NCI-H748 (cell line): ENCODE measurements at regions not wholly inside any gene's neighbourhood (a gene's known extent, or its start where the extent isn't known, plus 50 kb on each side); places are given as distances from the start of the nearest gene placed in this dataset.

Source experiments
- DNase-seq: peaks from one replicate; lab custom pipeline; 2025; ENCODE audit not compliant: unreplicated experiment; lab: John Stamatoyannopoulos, UW

DNA sequence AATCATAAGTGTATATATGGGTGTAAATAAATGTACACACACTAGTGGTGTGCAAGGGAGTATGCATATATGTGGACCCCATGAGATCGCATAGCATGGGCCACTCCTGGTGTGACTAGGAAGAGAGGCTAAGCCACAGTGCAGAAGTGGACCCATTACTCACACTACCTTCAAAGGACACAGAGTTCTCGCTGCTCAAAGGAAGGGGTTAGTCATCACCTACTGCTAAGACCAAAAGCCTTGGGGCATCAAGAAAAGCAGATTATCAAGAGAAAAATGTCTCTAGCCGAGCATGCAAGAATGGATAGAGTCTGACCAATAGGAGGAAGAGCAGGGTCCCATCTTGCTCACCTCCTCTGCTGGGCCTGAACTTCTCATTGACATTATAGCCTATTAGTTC lies 195.5 kb downstream of the MAFB start:
- DNase-seq, result no peak

GRCh38 chr20:40493071-40493470 lies 196.0 kb downstream of the MAFB start:
- DNase-seq, result no peak

- DNase-seq, result no peak
Measured at GRCh38 chr20:40491009-40491590, 197.9 kb downstream of the MAFB start.

- DNase-seq, result no peak
Measured at GRCh38 chr20:40489886-40490285, 199.2 kb downstream of the MAFB start.

GRCh38 chr20:40488401-40488800 lies 200.6 kb downstream of the MAFB start:
- DNase-seq, result no peak

DNA sequence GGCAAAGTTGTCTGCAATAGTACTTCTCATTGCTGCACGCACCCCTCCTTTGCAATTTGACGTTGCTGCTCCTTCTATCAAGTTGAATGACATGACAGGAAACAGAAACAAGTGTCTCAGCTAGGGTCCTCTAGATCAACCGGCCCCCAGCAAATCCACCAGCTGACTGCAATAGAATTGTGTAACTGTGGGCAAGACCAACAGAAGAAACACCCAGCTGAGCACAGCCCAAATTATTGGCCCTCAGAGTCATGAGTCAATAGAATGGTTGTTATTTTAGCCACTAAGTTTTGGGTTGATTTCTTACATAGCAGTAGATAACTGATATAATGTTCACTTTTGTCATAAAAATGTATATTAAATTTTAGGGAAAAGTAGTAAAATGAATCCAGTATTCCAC lies 202.7 kb downstream of the MAFB start:
- DNase-seq, result no peak

- no peak for DNase-seq
Measured at GRCh38 chr20:40481743-40482458, 207.1 kb downstream of the MAFB start.

DNA sequence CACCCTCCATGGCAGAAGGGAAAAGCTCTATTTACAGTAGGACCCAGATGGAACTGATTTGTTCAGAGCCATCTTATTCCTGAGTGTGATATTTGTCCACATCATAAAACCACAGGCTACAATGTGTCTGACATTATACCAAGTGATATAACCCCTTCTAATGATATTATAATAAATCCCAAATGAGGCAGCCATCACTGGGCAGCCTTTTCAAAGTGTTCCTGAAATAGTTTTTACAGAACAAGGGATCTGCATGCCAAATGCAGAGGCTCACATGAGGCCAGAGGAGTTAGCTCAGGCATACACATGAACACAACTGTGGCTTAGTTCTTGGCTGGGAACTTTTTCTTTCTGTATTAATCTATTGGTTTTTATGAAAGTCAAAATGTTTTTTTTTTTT lies 207.7 kb downstream of the MAFB start:
- DNase-seq, result no peak

- DNase-seq, result no peak
Measured at GRCh38 chr20:40477805-40478204, 211.2 kb downstream of the MAFB start.

DNA sequence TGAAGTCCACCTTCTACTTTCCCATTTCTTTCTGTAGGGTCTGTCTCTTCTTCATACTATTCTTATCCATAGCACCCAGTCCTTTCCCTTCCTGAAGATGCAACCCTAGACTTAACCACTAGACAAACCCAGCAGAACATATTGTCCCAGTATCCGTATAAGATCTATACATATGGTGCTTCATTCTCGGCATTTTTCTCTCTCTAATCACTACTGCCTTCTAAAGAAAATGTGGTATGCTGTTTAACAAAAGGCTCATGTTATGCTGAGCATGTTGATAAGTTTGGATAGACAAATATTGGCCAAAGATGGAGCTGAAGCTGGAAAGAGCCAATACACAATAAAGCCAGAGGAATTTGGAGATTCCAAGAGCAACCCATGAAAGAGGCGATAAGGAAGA lies 212.6 kb downstream of the MAFB start:
- DNase-seq, result no peak

DNA sequence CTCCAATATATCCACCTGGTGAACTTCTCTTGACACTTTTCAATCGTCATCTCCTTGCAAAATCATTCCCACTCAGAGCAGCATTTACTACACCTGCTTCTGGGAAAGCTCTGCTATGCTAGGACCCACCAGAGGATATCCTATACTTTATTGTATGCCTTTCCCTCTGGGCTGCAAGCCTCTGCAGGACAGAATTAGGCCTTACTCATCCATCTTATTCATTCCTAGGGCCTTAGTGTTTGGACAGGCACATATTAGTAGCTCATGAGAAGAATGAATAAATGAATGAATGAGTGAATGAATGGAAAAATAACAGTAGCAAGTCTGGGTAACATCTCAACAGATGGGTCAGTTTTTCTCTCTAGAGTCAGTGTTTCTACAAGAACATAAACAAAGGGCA lies 216.1 kb downstream of the MAFB start:
- DNase-seq, result no peak

DNA sequence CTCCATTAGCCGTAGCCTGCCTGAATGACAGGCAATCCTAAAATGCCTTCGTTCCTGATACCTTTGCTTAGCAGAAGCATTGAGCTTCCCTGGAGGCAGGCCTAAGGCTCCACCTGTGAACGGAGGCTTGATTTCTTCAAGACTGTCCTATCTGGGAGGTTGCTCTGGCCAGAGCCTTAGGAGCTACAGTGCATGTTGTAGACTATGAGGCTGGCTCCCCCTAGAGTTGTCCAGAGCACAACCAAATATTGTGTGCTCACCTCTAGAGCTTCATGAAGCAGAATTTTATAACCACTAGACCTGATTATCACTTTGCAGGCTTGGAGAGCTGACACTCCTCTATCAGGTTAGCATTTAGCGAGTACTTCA lies 217.8 kb downstream of the MAFB start:
- no peak for DNase-seq

GRCh38 chr20:40470445-40471260 lies 218.4 kb downstream of the MAFB start:
- DNase-seq, result no peak

GRCh38 chr20:40468759-40469158 lies 220.3 kb downstream of the MAFB start:
- DNase-seq, result no peak

DNA sequence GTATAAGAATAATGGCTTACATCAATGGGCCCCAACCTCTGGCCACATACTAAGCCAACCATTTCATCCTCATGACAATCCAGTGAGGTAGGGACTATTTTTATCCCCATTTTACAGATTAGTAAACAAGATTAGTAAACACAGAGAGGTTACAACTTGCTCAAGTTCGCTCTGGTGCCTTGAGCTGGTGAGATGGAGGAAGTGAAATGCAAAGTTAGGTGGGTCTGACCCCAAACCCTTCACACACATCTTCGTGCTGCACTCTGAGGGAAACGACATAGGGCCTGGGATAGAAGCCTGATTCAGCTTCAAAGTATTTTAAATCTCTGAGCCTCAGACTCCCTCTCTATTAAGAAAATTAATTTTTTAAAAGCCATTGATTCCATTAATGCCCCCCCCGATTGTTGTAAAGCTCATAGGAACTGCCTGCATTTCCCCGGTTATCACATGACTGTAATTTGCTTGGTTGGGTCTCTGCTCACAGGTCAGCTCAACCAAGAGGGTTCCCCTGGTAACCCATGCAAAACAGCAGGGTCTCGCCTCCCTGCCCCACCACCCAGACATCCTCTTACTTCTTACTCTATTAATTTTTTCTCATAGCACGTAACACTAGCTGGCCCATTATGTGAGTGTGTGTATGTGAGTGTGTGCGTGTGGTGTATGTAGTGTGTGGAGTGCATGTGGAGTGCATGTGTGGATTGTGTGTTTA lies 221.2 kb downstream of the MAFB start:
- DNase-seq, result no peak

- no peak for DNase-seq
Measured at GRCh38 chr20:40467067-40467466, 222.0 kb downstream of the MAFB start.

DNA sequence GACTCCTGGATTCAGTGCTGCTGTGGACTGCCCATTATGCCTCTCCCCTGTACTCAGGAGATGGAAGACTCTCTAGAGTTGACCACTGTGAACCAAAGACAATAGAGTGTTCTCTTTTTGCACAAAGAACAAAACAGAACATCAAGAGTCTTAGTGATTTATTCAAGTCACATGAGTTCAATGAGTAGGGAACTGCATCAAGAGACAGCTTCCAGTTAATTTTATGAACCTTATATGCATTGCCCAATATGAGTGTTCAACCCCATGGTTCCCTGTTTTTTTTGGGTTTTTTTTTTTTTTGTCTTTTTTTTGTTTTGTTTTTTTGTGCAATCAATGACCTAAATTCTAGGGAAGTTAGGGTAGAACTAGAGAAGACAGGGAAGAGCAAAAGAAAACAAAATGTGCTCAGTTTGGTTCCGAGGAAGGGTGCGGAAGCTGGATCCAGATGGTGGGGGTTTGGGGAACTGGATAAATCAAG lies 224.3 kb downstream of the MAFB start:
- DNase-seq, result no peak

GRCh38 chr20:40463171-40463570 lies 225.9 kb downstream of the MAFB start:
- DNase-seq, result no peak

- DNase-seq, result no peak
Measured at GRCh38 chr20:40462566-40462965, 226.5 kb downstream of the MAFB start.

- no peak for DNase-seq
Measured at GRCh38 chr20:40459299-40459698, 229.7 kb downstream of the MAFB start.

DNA sequence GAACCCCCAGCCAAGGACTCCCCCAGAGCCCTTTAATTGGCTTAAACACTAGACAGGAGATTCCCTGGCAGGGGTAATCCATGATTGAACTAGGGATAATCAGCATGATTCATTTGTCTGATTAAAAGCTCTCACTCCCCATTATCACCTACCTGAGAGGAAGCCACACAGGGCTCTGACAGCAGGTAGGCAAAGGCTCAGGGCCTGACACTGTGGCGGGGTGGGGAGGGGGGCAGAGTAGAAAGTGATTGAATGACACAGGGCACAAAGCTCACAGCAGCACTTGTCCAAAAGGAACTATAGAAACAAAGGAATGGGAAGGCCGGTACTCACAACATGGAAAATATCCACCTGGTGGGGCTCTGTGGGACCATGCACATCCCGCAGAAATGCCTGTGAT lies 231.6 kb downstream of the MAFB start:
- DNase-seq, result no peak

DNA sequence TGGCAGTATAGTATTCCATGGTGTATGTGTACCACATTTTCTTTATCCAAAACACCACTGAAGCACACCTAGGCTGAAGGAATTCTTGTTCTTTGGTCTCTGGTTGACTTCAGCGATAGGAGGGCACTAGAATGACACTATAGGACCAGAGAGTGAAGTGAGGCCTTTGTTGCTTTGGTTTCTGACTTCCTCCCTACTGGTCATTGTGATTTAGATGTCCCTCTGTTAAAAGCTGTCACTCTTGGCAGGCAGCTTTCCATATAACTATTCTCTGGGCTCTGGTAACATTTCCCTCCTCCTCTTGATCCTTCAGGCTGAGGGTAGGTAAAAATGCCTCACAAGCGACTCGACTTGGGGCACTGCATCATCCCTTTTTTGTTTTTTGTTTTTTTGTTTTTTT lies 236.3 kb downstream of the MAFB start:
- DNase-seq, result no peak
